ENCODE measurements at regions not wholly inside any gene's neighbourhood (a gene's known extent, or its start where the extent isn't known, plus 50 kb on each side); places are given as distances from the start of the nearest gene placed in this dataset.

- H3K9me3 ChIP-seq, result no peaks in the 10 kb centered on the region
- H3K4me3 ChIP-seq, result no peak overlapping the region
- ATAC-seq, result no peak
- ChIA-PET POLR2A (no interaction called here), CTCF (no interaction called here)
- FAIRE-seq, result no peak
- H3K27ac ChIP-seq, result no peak overlapping the region
- 61% methylated on average over 5 of the region's 5 CpGs for WGBS (ENCODE audit: missing lambda C conversion rate)
- no peak overlapping the region for H3K4me2 ChIP-seq
- TF ChIP-seq, protein P1, sequence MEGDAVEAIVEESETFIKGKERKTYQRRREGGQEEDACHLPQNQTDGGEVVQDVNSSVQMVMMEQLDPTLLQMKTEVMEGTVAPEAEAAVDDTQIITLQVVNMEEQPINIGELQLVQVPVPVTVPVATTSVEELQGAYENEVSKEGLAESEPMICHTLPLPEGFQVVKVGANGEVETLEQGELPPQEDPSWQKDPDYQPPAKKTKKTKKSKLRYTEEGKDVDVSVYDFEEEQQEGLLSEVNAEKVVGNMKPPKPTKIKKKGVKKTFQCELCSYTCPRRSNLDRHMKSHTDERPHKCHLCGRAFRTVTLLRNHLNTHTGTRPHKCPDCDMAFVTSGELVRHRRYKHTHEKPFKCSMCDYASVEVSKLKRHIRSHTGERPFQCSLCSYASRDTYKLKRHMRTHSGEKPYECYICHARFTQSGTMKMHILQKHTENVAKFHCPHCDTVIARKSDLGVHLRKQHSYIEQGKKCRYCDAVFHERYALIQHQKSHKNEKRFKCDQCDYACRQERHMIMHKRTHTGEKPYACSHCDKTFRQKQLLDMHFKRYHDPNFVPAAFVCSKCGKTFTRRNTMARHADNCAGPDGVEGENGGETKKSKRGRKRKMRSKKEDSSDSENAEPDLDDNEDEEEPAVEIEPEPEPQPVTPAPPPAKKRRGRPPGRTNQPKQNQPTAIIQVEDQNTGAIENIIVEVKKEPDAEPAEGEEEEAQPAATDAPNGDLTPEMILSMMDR (IDR thresholded peaks at IDR 0.05), result no peak
- TF ChIP-seq, protein P2, sequence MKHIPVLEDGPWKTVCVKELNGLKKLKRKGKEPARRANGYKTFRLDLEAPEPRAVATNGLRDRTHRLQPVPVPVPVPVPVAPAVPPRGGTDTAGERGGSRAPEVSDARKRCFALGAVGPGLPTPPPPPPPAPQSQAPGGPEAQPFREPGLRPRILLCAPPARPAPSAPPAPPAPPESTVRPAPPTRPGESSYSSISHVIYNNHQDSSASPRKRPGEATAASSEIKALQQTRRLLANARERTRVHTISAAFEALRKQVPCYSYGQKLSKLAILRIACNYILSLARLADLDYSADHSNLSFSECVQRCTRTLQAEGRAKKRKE (CRISPR knock-in tag; IDR thresholded peaks at IDR 0.05; ENCODE audit: low read depth), result no peak
- no peak for TF ChIP-seq HEYL (CRISPR knock-in tag; IDR thresholded peaks at IDR 0.05)
- no peak for TF ChIP-seq FOXS1 (CRISPR knock-in tag; IDR thresholded peaks at IDR 0.05)
- TF ChIP-seq NR3C1 (IDR thresholded peaks at IDR 0.05), result no peak
- TF ChIP-seq, protein P3, sequence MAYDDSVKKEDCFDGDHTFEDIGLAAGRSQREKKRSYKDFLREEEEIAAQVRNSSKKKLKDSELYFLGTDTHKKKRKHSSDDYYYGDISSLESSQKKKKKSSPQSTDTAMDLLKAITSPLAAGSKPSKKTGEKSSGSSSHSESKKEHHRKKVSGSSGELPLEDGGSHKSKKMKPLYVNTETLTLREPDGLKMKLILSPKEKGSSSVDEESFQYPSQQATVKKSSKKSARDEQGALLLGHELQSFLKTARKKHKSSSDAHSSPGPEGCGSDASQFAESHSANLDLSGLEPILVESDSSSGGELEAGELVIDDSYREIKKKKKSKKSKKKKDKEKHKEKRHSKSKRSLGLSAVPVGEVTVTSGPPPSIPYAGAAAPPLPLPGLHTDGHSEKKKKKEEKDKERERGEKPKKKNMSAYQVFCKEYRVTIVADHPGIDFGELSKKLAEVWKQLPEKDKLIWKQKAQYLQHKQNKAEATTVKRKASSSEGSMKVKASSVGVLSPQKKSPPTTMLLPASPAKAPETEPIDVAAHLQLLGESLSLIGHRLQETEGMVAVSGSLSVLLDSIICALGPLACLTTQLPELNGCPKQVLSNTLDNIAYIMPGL (CRISPR knock-in tag; IDR thresholded peaks at IDR 0.05; ENCODE audit: borderline replicate concordance), result no peak
- TF ChIP-seq REST (IDR thresholded peaks at IDR 0.05), result no peak
- TF ChIP-seq JUN (IDR thresholded peaks at IDR 0.05), result no peak
- no peak for TF ChIP-seq RARB (CRISPR knock-in tag; IDR thresholded peaks at IDR 0.05)
- TF ChIP-seq EP300 (IDR thresholded peaks at IDR 0.05), result no peak
- no peak for TF ChIP-seq POLR2AphosphoS2 (conservative IDR thresholded peaks at IDR 0.05; ENCODE audit: low read length)
- H3K4me1 ChIP-seq, result no peaks in the 10 kb centered on the region
- no peak for DNase-seq (ENCODE audit: low read depth in 1 of 2, low spot score in 1 of 2)
Observed at GRCh38 chr1:36635284-36635683, 152.6 kb upstream of the CSF3R start.

DNA sequence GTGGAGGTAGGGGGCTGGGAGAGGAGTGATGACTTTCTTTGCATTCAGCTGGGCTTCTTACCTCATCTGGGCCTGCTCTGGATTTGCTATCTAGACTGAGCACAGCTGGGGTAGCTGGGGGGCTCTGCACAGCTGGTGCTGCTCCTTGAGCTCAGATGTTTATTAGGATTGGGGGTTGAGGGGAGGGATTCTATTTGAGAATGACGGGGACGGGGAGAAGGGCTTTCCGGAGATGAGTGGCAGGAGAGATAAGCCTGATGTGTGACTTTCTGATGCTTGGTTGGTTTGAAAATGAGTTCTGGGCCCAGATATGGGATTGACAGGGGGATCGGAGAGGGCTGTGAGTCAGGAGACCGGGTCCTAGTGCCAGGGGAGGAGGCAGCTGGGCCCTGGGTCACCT is 146.1 kb upstream of the CSF3R start:
- FAIRE-seq (no peak), DNase-seq (ENCODE audit: low read depth in 1 of 2, low spot score in 1 of 2) (no peak), ATAC-seq (no peak)
- Histone ChIP-seq H3K9me3 (no peaks in the 10 kb centered on the region), H3K4me1 (no peaks in the 10 kb centered on the region), H3K4me2 (no peak overlapping the region), H3K27ac (no peak overlapping the region), H3K4me3 (no peak overlapping the region)
- 48% methylated on average over 5 of the region's 5 CpGs for WGBS (ENCODE audit: missing lambda C conversion rate)
- ChIA-PET CTCF (no interaction called here), POLR2A (no interaction called here)
- no peak for TF ChIP-seq MAX (IDR thresholded peaks at IDR 0.05)
- TF ChIP-seq, protein P3 (CRISPR knock-in tag; IDR thresholded peaks at IDR 0.05; ENCODE audit: borderline replicate concordance), result no peak
- TF ChIP-seq TP53 (CRISPR knock-in tag; IDR thresholded peaks at IDR 0.05), result no peak
- no peak for TF ChIP-seq EHF (CRISPR knock-in tag; IDR thresholded peaks at IDR 0.05)
- TF ChIP-seq CHD2 (IDR thresholded peaks at IDR 0.05; ENCODE audit: low read length, partially characterized antibody), result no peak
- no peak for TF ChIP-seq MYC (IDR thresholded peaks at IDR 0.05; ENCODE audit: borderline replicate concordance, low read length)
- TF ChIP-seq, protein P4, sequence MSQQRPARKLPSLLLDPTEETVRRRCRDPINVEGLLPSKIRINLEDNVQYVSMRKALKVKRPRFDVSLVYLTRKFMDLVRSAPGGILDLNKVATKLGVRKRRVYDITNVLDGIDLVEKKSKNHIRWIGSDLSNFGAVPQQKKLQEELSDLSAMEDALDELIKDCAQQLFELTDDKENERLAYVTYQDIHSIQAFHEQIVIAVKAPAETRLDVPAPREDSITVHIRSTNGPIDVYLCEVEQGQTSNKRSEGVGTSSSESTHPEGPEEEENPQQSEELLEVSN (IDR thresholded peaks at IDR 0.05; ENCODE audit: borderline replicate concordance, low read depth), result no peak
- no peak for TF ChIP-seq GATA3 (IDR thresholded peaks at IDR 0.05; ENCODE audit: borderline replicate concordance)
- TF ChIP-seq, protein P5, sequence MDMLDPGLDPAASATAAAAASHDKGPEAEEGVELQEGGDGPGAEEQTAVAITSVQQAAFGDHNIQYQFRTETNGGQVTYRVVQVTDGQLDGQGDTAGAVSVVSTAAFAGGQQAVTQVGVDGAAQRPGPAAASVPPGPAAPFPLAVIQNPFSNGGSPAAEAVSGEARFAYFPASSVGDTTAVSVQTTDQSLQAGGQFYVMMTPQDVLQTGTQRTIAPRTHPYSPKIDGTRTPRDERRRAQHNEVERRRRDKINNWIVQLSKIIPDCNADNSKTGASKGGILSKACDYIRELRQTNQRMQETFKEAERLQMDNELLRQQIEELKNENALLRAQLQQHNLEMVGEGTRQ (IDR thresholded peaks at IDR 0.05), result no peak
- TF ChIP-seq ZC3H11A (IDR thresholded peaks at IDR 0.05), result no peak
- no peak for TF ChIP-seq PHF8 (IDR thresholded peaks at IDR 0.05; ENCODE audit: borderline replicate concordance, low read depth)
- TF ChIP-seq HOXA7 (CRISPR knock-in tag; IDR thresholded peaks at IDR 0.05), result no peak
- no peak for TF ChIP-seq ESRRA (IDR thresholded peaks at IDR 0.05; ENCODE audit: borderline replicate concordance, low read length)
- no peak for TF ChIP-seq ZFP36 (IDR thresholded peaks at IDR 0.05; ENCODE audit: borderline replicate concordance, partially characterized antibody)
- TF ChIP-seq, protein P6, sequence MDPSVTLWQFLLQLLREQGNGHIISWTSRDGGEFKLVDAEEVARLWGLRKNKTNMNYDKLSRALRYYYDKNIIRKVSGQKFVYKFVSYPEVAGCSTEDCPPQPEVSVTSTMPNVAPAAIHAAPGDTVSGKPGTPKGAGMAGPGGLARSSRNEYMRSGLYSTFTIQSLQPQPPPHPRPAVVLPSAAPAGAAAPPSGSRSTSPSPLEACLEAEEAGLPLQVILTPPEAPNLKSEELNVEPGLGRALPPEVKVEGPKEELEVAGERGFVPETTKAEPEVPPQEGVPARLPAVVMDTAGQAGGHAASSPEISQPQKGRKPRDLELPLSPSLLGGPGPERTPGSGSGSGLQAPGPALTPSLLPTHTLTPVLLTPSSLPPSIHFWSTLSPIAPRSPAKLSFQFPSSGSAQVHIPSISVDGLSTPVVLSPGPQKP (IDR thresholded peaks at IDR 0.05; ENCODE audit: low read depth, low read length), result no peak

Measured in A549 (cell line).